ENCODE measurements at regions not wholly inside any gene's neighbourhood (a gene's known extent, or its start where the extent isn't known, plus 50 kb on each side); places are given as distances from the start of the nearest gene placed in this dataset.

- no peak for DNase-seq
Observed at GRCh38 chr4:35539404-35540055, 704.8 kb downstream of the ARAP2 start.

GRCh38 chr4:35541146-35541887 lies 703.0 kb downstream of the ARAP2 start:
- no peak for DNase-seq

GRCh38 chr4:35541888-35542213 lies 702.5 kb downstream of the ARAP2 start:
- no peak for DNase-seq

- DNase-seq, result no peak
Observed at GRCh38 chr4:35548921-35549320, 695.4 kb downstream of the ARAP2 start.

- DNase-seq, result no peak
Observed at GRCh38 chr4:35556387-35556786, 687.9 kb downstream of the ARAP2 start.

GRCh38 chr4:35559559-35560365 lies 684.6 kb downstream of the ARAP2 start:
- no peak for DNase-seq

- DNase-seq, result no peak
Observed at GRCh38 chr4:35562861-35563260, 681.5 kb downstream of the ARAP2 start.

- DNase-seq, result no peak
Observed at GRCh38 chr4:35565640-35566039, 678.7 kb downstream of the ARAP2 start.

GRCh38 chr4:35591035-35591434 lies 653.3 kb downstream of the ARAP2 start:
- DNase-seq, result no peak

- no peak for DNase-seq
Observed at GRCh38 chr4:35604252-35604651, 640.1 kb downstream of the ARAP2 start.

- DNase-seq, result no peak
Observed at GRCh38 chr4:35604724-35605123, 639.6 kb downstream of the ARAP2 start.

- DNase-seq, result no peak
Observed at GRCh38 chr4:35608205-35608604, 636.1 kb downstream of the ARAP2 start.

GRCh38 chr4:35614120-35614519 lies 630.2 kb downstream of the ARAP2 start:
- no peak for DNase-seq

- no peak for DNase-seq
Observed at GRCh38 chr4:35639929-35640328, 604.4 kb downstream of the ARAP2 start.

- DNase-seq, result no peak
Observed at GRCh38 chr4:35643661-35644060, 600.7 kb downstream of the ARAP2 start.

- DNase-seq, result no peak
Observed at GRCh38 chr4:35644591-35644990, 599.7 kb downstream of the ARAP2 start.

- no peak for DNase-seq
Observed at GRCh38 chr4:35649011-35649410, 595.3 kb downstream of the ARAP2 start.

GRCh38 chr4:35649778-35650177 lies 594.5 kb downstream of the ARAP2 start:
- DNase-seq, result peak in 1 of 2 donors; percentile 3

- no peak for DNase-seq
Observed at GRCh38 chr4:35652197-35652596, 592.1 kb downstream of the ARAP2 start.

- DNase-seq, result no peak
Observed at GRCh38 chr4:35653451-35653850, 590.9 kb downstream of the ARAP2 start.

- DNase-seq, result no peak
Observed at GRCh38 chr4:35673137-35673536, 571.2 kb downstream of the ARAP2 start.

- no peak for DNase-seq
Observed at GRCh38 chr4:35684755-35685154, 559.6 kb downstream of the ARAP2 start.

- no peak for DNase-seq
Observed at GRCh38 chr4:35689870-35690269, 554.4 kb downstream of the ARAP2 start.
